ENCODE measurements at regions not wholly inside any gene's neighbourhood (a gene's known extent, or its start where the extent isn't known, plus 50 kb on each side); places are given as distances from the start of the nearest gene placed in this dataset.

GRCh38 chr16:13791095-13791494 lies 128.9 kb upstream of the ERCC4 start:
- H3K4me3 ChIP-seq, result no peak overlapping the region
- H2AFZ ChIP-seq, result no peak overlapping the region
- no peaks in the 10 kb centered on the region for H3K9me3 ChIP-seq (ENCODE audit: low read depth)
- no peaks in the 10 kb centered on the region for H3K36me3 ChIP-seq (replicated peaks; ENCODE audit: insufficient read depth, low read depth)
- H3K27ac ChIP-seq, result no peak overlapping the region
- DNase-seq (ENCODE audit: low spot score), result no peak
- WGBS (ENCODE audit: low lambda C conversion rate, missing lambda C conversion rate), result 85% methylated on average over 4 of the region's 4 CpGs
- H4K20me1 ChIP-seq (ENCODE audit: insufficient read depth, poor library complexity, severe bottlenecking), result no peaks in the 10 kb centered on the region
- H3K79me2 ChIP-seq, result no peaks in the 10 kb centered on the region
- no peaks in the 10 kb centered on the region for H3K9me2 ChIP-seq (replicated peaks; ENCODE audit: insufficient read depth)
- TF ChIP-seq EZH2 (IDR thresholded peaks at IDR 0.05; ENCODE audit: borderline replicate concordance), result no peak
- no peak for TF ChIP-seq EZH2phosphoT487 (IDR thresholded peaks at IDR 0.05; ENCODE audit: low read depth, severe bottlenecking, unreplicated experiment)
- TF ChIP-seq, protein P1, sequence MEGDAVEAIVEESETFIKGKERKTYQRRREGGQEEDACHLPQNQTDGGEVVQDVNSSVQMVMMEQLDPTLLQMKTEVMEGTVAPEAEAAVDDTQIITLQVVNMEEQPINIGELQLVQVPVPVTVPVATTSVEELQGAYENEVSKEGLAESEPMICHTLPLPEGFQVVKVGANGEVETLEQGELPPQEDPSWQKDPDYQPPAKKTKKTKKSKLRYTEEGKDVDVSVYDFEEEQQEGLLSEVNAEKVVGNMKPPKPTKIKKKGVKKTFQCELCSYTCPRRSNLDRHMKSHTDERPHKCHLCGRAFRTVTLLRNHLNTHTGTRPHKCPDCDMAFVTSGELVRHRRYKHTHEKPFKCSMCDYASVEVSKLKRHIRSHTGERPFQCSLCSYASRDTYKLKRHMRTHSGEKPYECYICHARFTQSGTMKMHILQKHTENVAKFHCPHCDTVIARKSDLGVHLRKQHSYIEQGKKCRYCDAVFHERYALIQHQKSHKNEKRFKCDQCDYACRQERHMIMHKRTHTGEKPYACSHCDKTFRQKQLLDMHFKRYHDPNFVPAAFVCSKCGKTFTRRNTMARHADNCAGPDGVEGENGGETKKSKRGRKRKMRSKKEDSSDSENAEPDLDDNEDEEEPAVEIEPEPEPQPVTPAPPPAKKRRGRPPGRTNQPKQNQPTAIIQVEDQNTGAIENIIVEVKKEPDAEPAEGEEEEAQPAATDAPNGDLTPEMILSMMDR (IDR thresholded peaks at IDR 0.05; ENCODE audit: poor library complexity), result no peak
- H3K4me1 ChIP-seq (ENCODE audit: insufficient read depth), result no peaks in the 10 kb centered on the region
- H3K27me3 ChIP-seq, result no peaks in the 10 kb centered on the region
- no peak overlapping the region for H3K4me2 ChIP-seq

DNA sequence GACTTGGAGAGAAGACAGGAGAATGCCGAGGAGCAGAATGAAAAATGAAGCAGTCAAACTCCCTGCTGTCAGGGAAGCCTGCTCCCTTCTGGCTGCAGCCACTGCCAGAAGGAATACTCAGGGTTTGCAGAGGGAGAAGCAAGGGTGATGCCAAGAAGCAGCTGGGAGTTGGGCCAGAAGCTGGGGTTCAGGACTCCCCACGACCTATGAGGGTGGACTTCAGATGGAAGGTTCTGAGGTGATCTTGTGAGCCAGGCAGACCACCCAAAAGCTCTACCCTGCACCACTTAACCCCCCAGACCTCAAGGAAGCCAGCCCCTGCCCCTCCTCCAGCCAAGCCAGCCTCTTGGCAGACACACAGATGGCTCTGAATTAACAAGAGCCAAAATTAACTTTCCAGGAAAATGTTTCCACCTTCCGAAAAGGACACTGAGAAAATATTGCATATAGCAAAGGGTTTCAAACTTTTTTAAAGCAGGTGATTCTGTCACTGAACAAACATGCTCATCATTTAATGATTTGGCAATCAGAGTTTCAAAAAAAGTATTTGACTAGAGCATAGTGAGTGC lies 126.0 kb upstream of the ERCC4 start:
- WGBS (ENCODE audit: low lambda C conversion rate, missing lambda C conversion rate), result 59% methylated on average over 3 of the region's 3 CpGs
- Histone ChIP-seq H3K9me3 (ENCODE audit: low read depth) (no peaks in the 10 kb centered on the region), H3K4me2 (no peak overlapping the region)

DNA sequence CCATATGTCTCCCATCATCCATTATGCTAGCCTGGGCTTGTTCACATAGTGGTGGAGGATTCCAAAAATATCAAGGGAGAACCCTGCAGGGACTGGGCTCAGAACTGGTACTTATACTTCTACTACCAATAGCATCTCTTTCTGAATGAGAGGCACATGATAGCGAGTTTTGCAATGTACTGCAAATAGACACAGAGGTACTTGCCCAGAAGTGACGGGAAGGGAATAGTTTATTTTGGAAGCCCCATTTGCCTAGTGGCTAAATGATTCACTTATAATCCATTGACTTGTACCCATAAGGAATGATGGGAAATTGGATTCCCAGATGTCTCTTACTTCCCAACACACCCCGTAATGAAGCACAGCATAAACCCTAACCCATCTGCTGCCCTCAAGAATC lies 124.8 kb upstream of the ERCC4 start:
- TF ChIP-seq EZH2 (IDR thresholded peaks at IDR 0.05; ENCODE audit: borderline replicate concordance) (no peak), EZH2phosphoT487 (IDR thresholded peaks at IDR 0.05; ENCODE audit: low read depth, severe bottlenecking, unreplicated experiment) (no peak)
- TF ChIP-seq, protein P1 (IDR thresholded peaks at IDR 0.05; ENCODE audit: poor library complexity), result no peak
- DNase-seq (ENCODE audit: low spot score), result no peak
- Histone ChIP-seq H3K27me3 (no peaks in the 10 kb centered on the region), H2AFZ (no peak overlapping the region), H3K79me2 (no peaks in the 10 kb centered on the region), H3K9me3 (ENCODE audit: low read depth) (no peaks in the 10 kb centered on the region), H3K4me3 (no peak overlapping the region), H3K27ac (no peak overlapping the region), H3K9me2 (replicated peaks; ENCODE audit: insufficient read depth) (no peaks in the 10 kb centered on the region), H3K4me2 (no peak overlapping the region), H3K4me1 (ENCODE audit: insufficient read depth) (no peaks in the 10 kb centered on the region), H3K36me3 (replicated peaks; ENCODE audit: insufficient read depth, low read depth) (no peaks in the 10 kb centered on the region), H4K20me1 (ENCODE audit: insufficient read depth, poor library complexity, severe bottlenecking) (no peaks in the 10 kb centered on the region)
- WGBS (ENCODE audit: low lambda C conversion rate, missing lambda C conversion rate), result 63% methylated on average over 3 of the region's 3 CpGs

More for the DNA sequence above, 126.0 kb upstream of the ERCC4 start:
- Histone ChIP-seq H3K27ac (no peak overlapping the region), H3K27me3 (no peaks in the 10 kb centered on the region), H4K20me1 (ENCODE audit: insufficient read depth, poor library complexity, severe bottlenecking) (no peaks in the 10 kb centered on the region), H3K36me3 (replicated peaks; ENCODE audit: insufficient read depth, low read depth) (no peaks in the 10 kb centered on the region), H3K4me3 (no peak overlapping the region), H3K9me2 (replicated peaks; ENCODE audit: insufficient read depth) (no peaks in the 10 kb centered on the region), H3K4me1 (ENCODE audit: insufficient read depth) (no peaks in the 10 kb centered on the region), H2AFZ (no peak overlapping the region), H3K79me2 (no peaks in the 10 kb centered on the region)
- TF ChIP-seq, protein P1 (IDR thresholded peaks at IDR 0.05; ENCODE audit: poor library complexity), result no peak
- no peak for DNase-seq (ENCODE audit: low spot score)

- Histone ChIP-seq H3K36me3 (replicated peaks; ENCODE audit: insufficient read depth, low read depth) (no peaks in the 10 kb centered on the region), H4K20me1 (ENCODE audit: insufficient read depth, poor library complexity, severe bottlenecking) (no peaks in the 10 kb centered on the region), H3K4me1 (ENCODE audit: insufficient read depth) (no peaks in the 10 kb centered on the region), H3K9me2 (replicated peaks; ENCODE audit: insufficient read depth) (no peaks in the 10 kb centered on the region), H3K9me3 (ENCODE audit: low read depth) (no peaks in the 10 kb centered on the region), H3K4me2 (no peak overlapping the region), H3K27ac (no peak overlapping the region), H3K4me3 (no peak overlapping the region), H2AFZ (no peak overlapping the region), H3K79me2 (no peaks in the 10 kb centered on the region), H3K27me3 (no peaks in the 10 kb centered on the region)
- DNase-seq (ENCODE audit: low spot score), result no peak
- no peak for TF ChIP-seq EZH2 (IDR thresholded peaks at IDR 0.05; ENCODE audit: borderline replicate concordance)
- TF ChIP-seq EZH2phosphoT487 (IDR thresholded peaks at IDR 0.05; ENCODE audit: low read depth, severe bottlenecking, unreplicated experiment), result no peak
- TF ChIP-seq, protein P1 (IDR thresholded peaks at IDR 0.05; ENCODE audit: poor library complexity), result no peak
Observed at GRCh38 chr16:13797718-13798117, 122.2 kb upstream of the ERCC4 start.

Measured in hepatocyte (in vitro differentiated cells).